ENCODE measurements at regions not wholly inside any gene's neighbourhood (a gene's known extent, or its start where the extent isn't known, plus 50 kb on each side); places are given as distances from the start of the nearest gene placed in this dataset.

- no peak for TF ChIP-seq EZH2 (IDR thresholded peaks at IDR 0.05)
- no peak for TF ChIP-seq CTCF (IDR thresholded peaks at IDR 0.05 in 2 of 3, conservative IDR thresholded peaks at IDR 0.05 in 1 of 3; ENCODE audit: borderline replicate concordance in 1 of 3, insufficient read depth in 1 of 3, low read depth in 2 of 3, low read length in 2 of 3)
- TF ChIP-seq SIN3A (IDR thresholded peaks at IDR 0.05; ENCODE audit: low read depth), result no peak
- no peak for TF ChIP-seq MAX (IDR thresholded peaks at IDR 0.05)
- TF ChIP-seq TCF7L2 (IDR thresholded peaks at IDR 0.05; ENCODE audit: borderline replicate concordance, extremely low read depth, insufficient read depth, insufficient read length), result no peak
- no peak for TF ChIP-seq REST (IDR thresholded peaks at IDR 0.05; ENCODE audit: low read depth)
- no peak for TF ChIP-seq ZBTB33 (IDR thresholded peaks at IDR 0.05; ENCODE audit: extremely low read depth, insufficient replicate concordance, low read length)
- no peak for TF ChIP-seq JUND (IDR thresholded peaks at IDR 0.05)
- TF ChIP-seq EZH2phosphoT487 (IDR thresholded peaks at IDR 0.05; ENCODE audit: borderline replicate concordance), result no peak
- no peak for TF ChIP-seq ELF1 (IDR thresholded peaks at IDR 0.05; ENCODE audit: borderline replicate concordance, low read depth)
- no peak for TF ChIP-seq EGR1 (IDR thresholded peaks at IDR 0.05; ENCODE audit: low read depth)
- TF ChIP-seq POLR2A (IDR thresholded peaks at IDR 0.05; ENCODE audit: borderline replicate concordance, extremely low read depth, insufficient read depth, insufficient read length), result no peak
Measured at GRCh38 chr22:47432683-47433082, 670.2 kb downstream of the TBC1D22A start.
